WTC11 (cell line): ENCODE measurements at regions not wholly inside any gene's neighbourhood (a gene's known extent, or its start where the extent isn't known, plus 50 kb on each side); places are given as distances from the start of the nearest gene placed in this dataset.
"Not testable (repeated sequence)": the region's sequence is repeated elsewhere in the genome, so short reads cannot be mapped to it uniquely, and the experiment has no call there.

Experiments used
- ATAC-seq: fragments of 200-7000 bp; cut with Tn5 transposase; 2 replicates; pipeline ENCODE4 v1.10.0; 2021; ENCODE audit warnings: mild to moderate bottlenecking, moderate library complexity
- CTCF ChIA-PET: fragments of 300-600 bp; sonication (Branson Sonifier 250); formaldehyde crosslinking; loops from one replicate; lab custom pipeline; 2021; ENCODE audit warnings: antibody characterized with exemption; lab: Charles Lee
- POLR2A ChIA-PET: fragments of 350-600 bp; sonication (Branson Sonifier 250); formaldehyde crosslinking; loops from one replicate; lab custom pipeline; 2021; ENCODE audit warnings: antibody characterized with exemption; lab: Charles Lee
- DNase-seq: peaks from one replicate; pipeline ENCODE4 v3.0.0; 2021; ENCODE audit warnings: low spot score
- H3K27ac Mint-ChIP-seq: 2 replicates; pipeline ENCODE4 v1.8.0; 2021; ENCODE audit warnings: mixed read lengths
- H3K27me3 Mint-ChIP-seq: 2 replicates; pipeline ENCODE4 v1.8.0; 2021; ENCODE audit warnings: low read depth, mild to moderate bottlenecking, moderate library complexity, mixed read lengths
- H3K36me3 Mint-ChIP-seq: 2 replicates; pipeline ENCODE4 v1.8.0; 2021; ENCODE audit warnings: mixed read lengths
- H3K4me1 Mint-ChIP-seq: 2 replicates; pipeline ENCODE4 v1.8.0; 2022; ENCODE audit warnings: mixed read lengths
- H3K4me3 Mint-ChIP-seq: 2 replicates; pipeline ENCODE4 v1.8.0; 2021; ENCODE audit warnings: mild to moderate bottlenecking, moderate library complexity, mixed read lengths
- H3K9me3 Mint-ChIP-seq: 2 replicates; pipeline ENCODE4 v1.8.0; 2021; ENCODE audit warnings: mixed read lengths
- CREB1 ChIP-seq: sonication (generic); formaldehyde crosslinking; IDR thresholded peaks from 2 replicates; pipeline ENCODE4 v1.8.0; 2023; ENCODE audit warnings: mild to moderate bottlenecking, missing genetic modification reagents
- CREM ChIP-seq: sonication (generic); formaldehyde crosslinking; IDR thresholded peaks from 2 replicates; pipeline ENCODE4 v1.8.1; 2022; ENCODE audit warnings: mild to moderate bottlenecking, missing genetic modification reagents, moderate library complexity
- FOXK1 ChIP-seq: sonication (generic); formaldehyde crosslinking; IDR thresholded peaks from 2 replicates; pipeline ENCODE4 v1.8.0; 2022; ENCODE audit warnings: mild to moderate bottlenecking, moderate library complexity, missing genetic modification reagents
- FOXP4 ChIP-seq: sonication (generic); formaldehyde crosslinking; IDR thresholded peaks from 2 replicates; pipeline ENCODE4 v1.8.0; 2022; ENCODE audit warnings: mild to moderate bottlenecking, missing genetic modification reagents
- IRF1 ChIP-seq: sonication (generic); formaldehyde crosslinking; IDR thresholded peaks from 2 replicates; pipeline ENCODE4 v1.8.0; 2023; ENCODE audit warnings: missing genetic modification reagents
- MYBL2 ChIP-seq: sonication (generic); formaldehyde crosslinking; IDR thresholded peaks from 2 replicates; pipeline ENCODE4 v1.8.1; 2023; ENCODE audit warnings: mild to moderate bottlenecking, moderate library complexity, missing genetic modification reagents
- NFYB ChIP-seq: sonication (generic); formaldehyde crosslinking; conservative IDR thresholded peaks from 2 replicates; pipeline ENCODE4 v1.8.0; 2022; ENCODE audit warnings: low read depth, missing genetic modification reagents
- USF2 ChIP-seq: sonication (generic); formaldehyde crosslinking; IDR thresholded peaks from 2 replicates; pipeline ENCODE4 v1.8.1; 2023; ENCODE audit warnings: mild to moderate bottlenecking, missing genetic modification reagents, moderate library complexity
- ZNF263 ChIP-seq: sonication (generic); formaldehyde crosslinking; IDR thresholded peaks from 2 replicates; pipeline ENCODE4 v1.8.1; 2022; ENCODE audit warnings: low read depth, mild to moderate bottlenecking, moderate library complexity, missing genetic modification reagents
- ZNF416 ChIP-seq: fragments of 250-450 bp; sonication (Bioruptor Pico); IDR thresholded peaks from 2 replicates; pipeline ENCODE4 v1.9.0; 2021; ENCODE audit warnings: mild to moderate bottlenecking, inconsistent platforms
- ZNF425 ChIP-seq: fragments of 250-450 bp; sonication (Bioruptor Pico); conservative IDR thresholded peaks from 2 replicates; pipeline ENCODE4 v1.9.0; 2021; ENCODE audit warnings: mild to moderate bottlenecking
- ZNF532 ChIP-seq: fragments of 250-450 bp; sonication (Bioruptor Pico); IDR thresholded peaks from 2 replicates; pipeline ENCODE4 v1.9.0; 2021; ENCODE audit warnings: mild to moderate bottlenecking, borderline replicate concordance
- TF ChIP-seq, protein P1 (sequence below): sonication (generic); formaldehyde crosslinking; conservative IDR thresholded peaks from 2 replicates; pipeline ENCODE4 v1.8.1; 2022; ENCODE audit warnings: mild to moderate bottlenecking, missing genetic modification reagents
- TF ChIP-seq, protein P2 (sequence below): sonication (generic); formaldehyde crosslinking; IDR thresholded peaks from 2 replicates; pipeline ENCODE4 v1.8.1; 2022; ENCODE audit warnings: low read depth, missing genetic modification reagents, borderline replicate concordance

DNA sequence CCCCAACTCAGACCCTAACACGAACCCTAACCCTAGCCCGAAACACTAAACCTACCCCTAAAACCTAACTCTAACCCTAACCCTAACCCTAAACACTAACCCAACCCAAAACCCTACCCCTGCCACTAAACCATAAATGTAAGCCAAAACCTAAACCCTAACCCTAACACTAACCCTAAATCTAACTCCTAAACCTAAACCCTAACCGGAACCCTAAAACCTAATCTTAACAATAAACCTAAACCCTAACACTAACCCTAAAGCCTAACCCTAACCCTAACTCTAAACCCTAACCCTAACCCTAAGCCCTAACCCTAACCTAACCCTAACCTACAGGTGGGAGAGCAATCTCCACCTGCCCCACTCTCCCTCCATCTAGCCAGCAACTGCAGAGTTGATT, 152.3 kb downstream of the OR4M2 start:
- H3K4me1 Mint-ChIP-seq: no peaks in the 10 kb centered on the region
- H3K9me3 Mint-ChIP-seq: peaks cover 84% of the 10 kb centered on the region
- peaks cover 31% of the 10 kb centered on the region for H3K27me3 Mint-ChIP-seq
- TF ChIP-seq MYBL2 (CRISPR knock-in tag): no peak
- no peak for TF ChIP-seq FOXP4
- no peak for TF ChIP-seq CREB1 (CRISPR knock-in tag)
- TF ChIP-seq ZNF425 (CRISPR knock-in tag): no peak
- TF ChIP-seq, protein P1, sequence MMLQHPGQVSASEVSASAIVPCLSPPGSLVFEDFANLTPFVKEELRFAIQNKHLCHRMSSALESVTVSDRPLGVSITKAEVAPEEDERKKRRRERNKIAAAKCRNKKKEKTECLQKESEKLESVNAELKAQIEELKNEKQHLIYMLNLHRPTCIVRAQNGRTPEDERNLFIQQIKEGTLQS (CRISPR knock-in tag): no peak
- TF ChIP-seq ZNF263 (CRISPR knock-in tag): no peak
- no peak for TF ChIP-seq IRF1 (CRISPR knock-in tag)
- TF ChIP-seq CREM: no peak
- ChIA-PET POLR2A (no interaction called here), CTCF (no interaction called here)
- DNase-seq (no peak), ATAC-seq (no peak)
- H3K36me3 Mint-ChIP-seq: peaks cover 85% of the 10 kb centered on the region
- H3K4me3 Mint-ChIP-seq: no peak overlapping the region
- no peak overlapping the region for H3K27ac Mint-ChIP-seq

DNA sequence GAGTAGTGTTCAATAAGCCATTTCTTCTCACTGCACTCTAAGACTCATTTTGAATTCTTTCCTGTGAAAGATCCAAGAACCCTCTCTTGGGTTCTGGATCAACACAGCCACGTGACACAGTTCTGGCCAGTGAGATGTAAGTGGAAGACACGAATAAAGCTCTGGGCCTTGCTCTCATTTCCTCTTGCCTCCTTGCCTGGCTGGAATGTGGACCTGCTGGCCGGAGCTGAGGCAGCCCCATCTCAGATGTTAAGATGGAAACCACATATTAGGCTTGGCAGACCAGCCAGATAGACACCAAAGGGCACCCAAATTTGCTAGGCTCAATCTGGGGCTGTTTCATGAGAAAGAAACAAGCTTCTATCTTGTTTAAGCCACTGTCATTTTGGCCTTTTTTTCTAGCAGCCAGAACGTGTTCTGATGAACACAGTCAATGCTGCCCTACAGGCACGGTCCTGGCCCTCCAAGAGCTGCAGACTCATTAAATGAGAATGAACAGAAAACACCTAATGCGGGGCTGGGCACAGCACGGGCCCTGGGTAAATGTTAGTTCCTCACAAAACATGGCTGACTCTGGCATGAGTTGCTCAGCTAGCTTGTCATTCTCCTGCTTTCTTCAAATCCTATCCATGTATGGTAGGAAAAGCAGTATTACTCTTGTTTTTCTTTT, 155.1 kb downstream of the OR4M2 start:
- peaks cover 79% of the 10 kb centered on the region for H3K9me3 Mint-ChIP-seq
- POLR2A ChIA-PET, DNase-seq, ATAC-seq, H3K4me3 Mint-ChIP-seq, H3K27ac Mint-ChIP-seq, H3K4me1 Mint-ChIP-seq, CTCF ChIA-PET: not testable (repeated sequence)
- H3K36me3 Mint-ChIP-seq: peaks cover 80% of the 10 kb centered on the region
- H3K27me3 Mint-ChIP-seq: peaks cover 33% of the 10 kb centered on the region

- Mint-ChIP-seq H3K27ac (no peak overlapping the region), H3K4me3 (no peak overlapping the region), H3K27me3 (peaks cover 33% of the 10 kb centered on the region), H3K36me3 (peaks cover 82% of the 10 kb centered on the region), H3K4me1 (no peaks in the 10 kb centered on the region), H3K9me3 (peaks cover 81% of the 10 kb centered on the region)
- CTCF ChIA-PET: no interaction called here
- POLR2A ChIA-PET: no interaction called here
- ATAC-seq (no peak), DNase-seq (no peak)
- TF ChIP-seq, protein P2, sequence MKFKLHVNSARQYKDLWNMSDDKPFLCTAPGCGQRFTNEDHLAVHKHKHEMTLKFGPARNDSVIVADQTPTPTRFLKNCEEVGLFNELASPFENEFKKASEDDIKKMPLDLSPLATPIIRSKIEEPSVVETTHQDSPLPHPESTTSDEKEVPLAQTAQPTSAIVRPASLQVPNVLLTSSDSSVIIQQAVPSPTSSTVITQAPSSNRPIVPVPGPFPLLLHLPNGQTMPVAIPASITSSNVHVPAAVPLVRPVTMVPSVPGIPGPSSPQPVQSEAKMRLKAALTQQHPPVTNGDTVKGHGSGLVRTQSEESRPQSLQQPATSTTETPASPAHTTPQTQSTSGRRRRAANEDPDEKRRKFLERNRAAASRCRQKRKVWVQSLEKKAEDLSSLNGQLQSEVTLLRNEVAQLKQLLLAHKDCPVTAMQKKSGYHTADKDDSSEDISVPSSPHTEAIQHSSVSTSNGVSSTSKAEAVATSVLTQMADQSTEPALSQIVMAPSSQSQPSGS (CRISPR knock-in tag): no peak
- TF ChIP-seq FOXP4 (no peak), USF2 (CRISPR knock-in tag) (no peak), ZNF416 (CRISPR knock-in tag) (no peak), IRF1 (CRISPR knock-in tag) (no peak), ZNF532 (CRISPR knock-in tag) (no peak), FOXK1 (CRISPR knock-in tag) (no peak), NFYB (CRISPR knock-in tag) (no peak)
These were observed 156.1 kb downstream of the OR4M2 start for GRCh38 chr15:22236469-22236868.
